UCSD-AML1 (cell line): ENCODE measurements at regions not wholly inside any gene's neighbourhood (a gene's known extent, or its start where the extent isn't known, plus 50 kb on each side); places are given as distances from the start of the nearest gene placed in this dataset.

Experiments used
- DNase-seq: peaks from one replicate; lab custom pipeline; 2025; ENCODE audit not compliant: unreplicated experiment; lab: John Stamatoyannopoulos, UW

GRCh38 chr9:89744730-89745129, 139.9 kb downstream of the GADD45G start:
- no peak for DNase-seq

GRCh38 chr9:89745601-89746376, 141.0 kb downstream of the GADD45G start:
- no peak for DNase-seq

GRCh38 chr9:89746385-89747116, 141.7 kb downstream of the GADD45G start:
- no peak for DNase-seq

- no peak for DNase-seq
These were observed 142.8 kb downstream of the GADD45G start for GRCh38 chr9:89747596-89747995.

GRCh38 chr9:89748021-89748670, 143.3 kb downstream of the GADD45G start:
- DNase-seq: no peak

- DNase-seq: no peak
These were observed 144.2 kb downstream of the GADD45G start for GRCh38 chr9:89748831-89749499.

DNA sequence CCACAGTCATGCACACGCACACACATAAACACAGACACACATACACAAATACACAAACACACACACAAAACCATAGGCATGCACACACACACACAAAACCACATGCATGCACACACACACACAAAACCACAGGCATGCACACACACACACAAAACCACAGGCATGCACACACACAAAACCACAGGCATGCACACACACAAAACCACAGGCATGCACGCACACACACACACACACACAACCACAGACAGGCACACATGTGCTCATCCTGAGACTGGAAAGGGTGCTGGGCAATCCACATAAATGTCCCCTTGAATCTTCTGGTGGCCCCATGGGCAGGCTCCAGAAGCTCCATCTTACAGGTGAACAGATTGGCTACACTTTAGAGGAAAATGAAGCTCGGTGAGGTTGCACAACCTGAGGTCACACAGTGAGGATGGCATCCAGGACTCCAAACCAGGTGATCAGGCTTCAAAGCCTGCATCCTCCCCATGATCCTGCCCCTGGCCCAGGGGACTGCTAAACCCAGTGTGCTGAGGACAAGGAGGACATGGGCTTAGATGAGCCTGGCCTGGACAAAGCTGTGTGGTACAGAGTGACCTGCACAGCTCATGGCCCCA, 144.8 kb downstream of the GADD45G start:
- no peak for DNase-seq

GRCh38 chr9:89750117-89750791, 145.4 kb downstream of the GADD45G start:
- no peak for DNase-seq

DNA sequence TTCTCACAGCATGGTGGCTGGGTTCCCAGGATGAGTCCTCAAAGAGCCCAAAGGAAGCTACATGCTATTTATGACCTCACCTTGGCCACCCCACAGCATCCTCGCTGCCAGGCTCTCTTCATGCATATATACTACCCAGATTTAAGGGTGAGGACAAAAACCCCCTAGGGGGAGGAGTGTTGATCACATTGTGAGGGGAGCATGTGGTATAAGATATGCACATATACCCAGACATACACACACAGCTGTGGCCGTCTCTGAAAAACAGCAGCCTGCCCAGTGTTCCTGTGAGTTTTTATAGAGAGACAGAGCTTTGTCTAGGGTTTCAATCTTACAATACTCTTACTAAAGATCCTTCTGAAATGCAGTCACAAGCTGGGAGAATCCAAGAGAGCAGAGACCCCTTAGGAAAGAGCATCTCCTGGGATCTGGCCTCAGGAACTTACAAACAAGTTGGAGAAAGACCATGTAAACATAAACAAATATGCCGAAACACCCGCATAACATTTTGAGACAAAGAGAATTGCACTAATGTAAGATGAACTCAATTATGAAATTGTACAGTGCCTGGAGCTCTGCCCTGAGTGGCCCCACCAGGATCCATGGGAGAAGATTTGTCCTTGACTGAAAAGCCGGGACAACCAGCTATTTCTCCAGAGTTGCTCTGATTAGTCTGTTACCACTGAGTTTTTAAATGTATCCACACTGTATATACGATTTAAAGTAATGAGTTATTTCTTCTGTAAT, 146.4 kb downstream of the GADD45G start:
- no peak for DNase-seq

GRCh38 chr9:89752154-89752553, 147.3 kb downstream of the GADD45G start:
- DNase-seq: no peak

- DNase-seq: no peak
These were observed 148.8 kb downstream of the GADD45G start for GRCh38 chr9:89753472-89754055.

GRCh38 chr9:89754193-89754592, 149.4 kb downstream of the GADD45G start:
- DNase-seq: no peak

DNA sequence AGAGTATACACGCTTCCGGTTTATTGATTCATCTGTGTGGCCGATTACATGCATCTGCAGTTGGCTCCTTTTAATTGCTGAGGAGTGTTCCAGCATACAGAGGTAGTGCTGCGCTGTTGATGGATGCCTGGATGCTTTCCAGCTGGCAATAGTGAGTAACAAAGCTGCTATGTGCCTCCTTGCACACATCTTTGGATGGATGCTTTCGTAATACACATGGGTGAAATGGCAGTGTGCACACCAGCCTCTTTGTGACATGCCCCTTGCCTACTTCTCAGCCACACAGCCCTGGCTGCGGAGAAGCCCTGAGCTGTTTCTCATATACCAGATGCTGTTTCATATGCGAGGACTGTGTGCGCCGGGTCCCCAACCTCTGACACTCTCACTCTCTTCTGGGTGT, 151.0 kb downstream of the GADD45G start:
- no peak for DNase-seq

DNA sequence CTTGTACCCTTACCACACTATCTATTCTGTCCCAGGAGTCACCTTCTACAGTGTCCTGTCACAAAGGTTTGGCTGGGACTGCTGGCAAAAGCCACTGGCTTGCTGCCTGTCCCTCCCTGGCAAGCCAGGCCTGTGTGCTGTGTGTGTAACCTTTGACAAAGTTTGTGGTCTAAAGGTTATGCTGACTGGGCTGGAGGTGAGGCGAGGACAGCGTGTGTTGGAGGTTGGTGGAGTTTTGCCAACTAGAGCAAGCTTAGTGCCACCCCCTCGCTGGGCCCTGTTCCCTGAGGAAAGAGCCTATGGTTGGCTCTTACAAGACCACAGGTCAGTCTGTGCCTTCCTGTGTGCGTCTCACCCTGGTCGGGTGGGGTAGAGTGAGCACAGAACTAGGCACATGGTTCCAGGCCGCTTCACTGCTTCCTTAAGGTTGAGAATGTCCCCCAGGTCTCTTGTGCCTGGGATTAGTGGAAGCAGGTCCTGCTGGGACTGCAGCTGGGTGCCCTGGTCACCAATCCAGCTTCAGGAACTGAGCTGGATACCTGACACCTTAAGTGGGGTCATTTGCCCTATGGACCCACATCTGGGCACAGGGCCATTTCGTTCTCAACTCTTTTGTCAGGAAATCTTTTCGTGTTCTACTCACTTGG, 152.2 kb downstream of the GADD45G start:
- DNase-seq: no peak

- no peak for DNase-seq
These were observed 153.1 kb downstream of the GADD45G start for GRCh38 chr9:89757776-89758528.

DNA sequence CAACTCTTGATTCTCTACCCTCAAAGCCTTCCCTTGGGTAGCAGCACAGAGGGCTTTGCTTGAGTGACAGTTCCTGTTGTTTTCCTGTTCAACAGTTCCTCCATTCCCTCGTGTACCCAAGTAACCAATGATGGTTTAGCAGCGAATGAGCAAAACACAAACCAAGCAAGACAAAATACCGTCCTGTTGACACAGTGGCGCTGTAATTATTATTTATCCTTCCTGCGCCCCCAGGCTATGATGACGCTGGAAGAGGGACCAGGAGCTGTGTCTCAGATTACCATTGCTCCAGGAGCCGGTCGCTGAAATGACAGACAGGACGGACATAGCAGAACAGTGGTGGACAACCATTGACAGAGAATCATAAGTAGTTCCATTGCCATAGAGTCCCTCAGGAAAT, 154.8 kb downstream of the GADD45G start:
- DNase-seq: no peak

DNA sequence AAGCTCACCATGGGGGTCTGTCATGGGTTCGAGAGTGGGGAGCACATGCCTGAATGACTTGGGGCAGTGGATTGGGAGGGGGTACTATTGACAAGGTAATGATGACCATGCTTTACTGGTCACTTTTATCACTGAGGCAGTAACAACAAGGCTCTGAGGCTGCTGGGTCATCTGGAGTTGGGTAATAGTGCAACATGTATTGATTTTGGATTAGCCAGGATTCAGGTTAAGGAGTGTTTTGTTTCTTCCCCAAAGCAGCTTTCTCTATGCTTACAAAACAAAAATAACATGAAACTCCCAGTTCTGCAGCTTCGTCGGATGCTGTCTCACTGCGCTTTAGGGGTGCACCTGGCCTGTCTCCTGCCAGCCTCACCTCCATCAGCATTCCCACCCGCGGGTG, 155.3 kb downstream of the GADD45G start:
- no peak for DNase-seq

- DNase-seq: no peak
These were observed 159.4 kb downstream of the GADD45G start for GRCh38 chr9:89764217-89764616.
